ENCODE measurements at regions not wholly inside any gene's neighbourhood (a gene's known extent, or its start where the extent isn't known, plus 50 kb on each side); places are given as distances from the start of the nearest gene placed in this dataset.

DNA sequence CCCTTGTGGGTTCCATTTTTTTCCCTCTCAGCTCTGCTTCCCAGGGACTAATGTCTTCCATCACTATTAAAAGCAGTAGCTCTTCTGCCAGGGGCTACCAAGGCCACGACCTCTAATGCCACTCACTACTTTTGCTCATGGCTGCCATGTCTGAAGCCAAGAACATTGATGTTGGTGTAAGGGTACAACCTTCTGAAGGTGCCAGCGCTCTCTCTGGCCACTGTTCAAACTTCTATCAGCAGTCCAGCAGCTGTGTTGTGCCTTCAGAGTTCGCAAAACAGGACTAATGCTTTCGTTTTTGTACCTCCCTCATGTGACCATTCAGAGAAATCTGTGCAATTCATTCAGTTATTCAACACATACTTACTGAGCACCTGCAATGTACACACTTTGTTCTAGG lies 121.5 kb upstream of the ENPEP start:
- Histone ChIP-seq H3K4me3 (ENCODE audit: low read depth, low read length) (no peak overlapping the region), H3K4me1 (ENCODE audit: control insufficient read depth in 1 of 2, insufficient read depth in 2 of 2, low read length in 2 of 2) (no peaks in the 10 kb centered on the region), H3K9ac (ENCODE audit: low read length) (no peak overlapping the region), H3K14ac (ENCODE audit: low read length) (no peak overlapping the region), H3K79me1 (ENCODE audit: low read length) (no peaks in the 10 kb centered on the region), H3K23ac (ENCODE audit: low read length) (no peak overlapping the region), H3K18ac (ENCODE audit: low read length) (no peak overlapping the region), H4K12ac (ENCODE audit: low read depth, low read length) (no peak overlapping the region), H3K4ac (ENCODE audit: low read depth, low read length) (no peak overlapping the region), H3K27ac (ENCODE audit: low read depth, low read length) (no peak overlapping the region), H3K27me3 (ENCODE audit: insufficient read depth, low read length) (no peaks in the 10 kb centered on the region), H2BK12ac (ENCODE audit: low read length) (no peak overlapping the region), H3K36me3 (ENCODE audit: control insufficient read depth in 1 of 2, insufficient read depth in 2 of 2, low read length in 2 of 2) (no peaks in the 10 kb centered on the region), H4K8ac (ENCODE audit: low read depth, low read length) (no peak overlapping the region), H3K4me2 (ENCODE audit: low read length) (no peak overlapping the region), H2BK120ac (ENCODE audit: insufficient read depth, low read length, poor library complexity) (no peak overlapping the region), H3K79me2 (ENCODE audit: control insufficient read depth, insufficient read depth, low read length, poor library complexity) (no peaks in the 10 kb centered on the region), H2AFZ (ENCODE audit: insufficient read depth, low read length, poor library complexity) (no peak overlapping the region), H3K9me3 (ENCODE audit: insufficient read depth, low read depth, low read length) (no peaks in the 10 kb centered on the region), H4K91ac (ENCODE audit: low read depth, low read length) (no peak overlapping the region), H2BK5ac (ENCODE audit: low read depth, low read length, poor library complexity) (no peak overlapping the region), H2AK5ac (ENCODE audit: low read length) (no peak overlapping the region)
- no peak for DNase-seq
- no CpG with 5 or more reads among the region's 4 CpGs for WGBS (ENCODE audit: extremely low coverage, insufficient coverage, insufficient read length)

DNA sequence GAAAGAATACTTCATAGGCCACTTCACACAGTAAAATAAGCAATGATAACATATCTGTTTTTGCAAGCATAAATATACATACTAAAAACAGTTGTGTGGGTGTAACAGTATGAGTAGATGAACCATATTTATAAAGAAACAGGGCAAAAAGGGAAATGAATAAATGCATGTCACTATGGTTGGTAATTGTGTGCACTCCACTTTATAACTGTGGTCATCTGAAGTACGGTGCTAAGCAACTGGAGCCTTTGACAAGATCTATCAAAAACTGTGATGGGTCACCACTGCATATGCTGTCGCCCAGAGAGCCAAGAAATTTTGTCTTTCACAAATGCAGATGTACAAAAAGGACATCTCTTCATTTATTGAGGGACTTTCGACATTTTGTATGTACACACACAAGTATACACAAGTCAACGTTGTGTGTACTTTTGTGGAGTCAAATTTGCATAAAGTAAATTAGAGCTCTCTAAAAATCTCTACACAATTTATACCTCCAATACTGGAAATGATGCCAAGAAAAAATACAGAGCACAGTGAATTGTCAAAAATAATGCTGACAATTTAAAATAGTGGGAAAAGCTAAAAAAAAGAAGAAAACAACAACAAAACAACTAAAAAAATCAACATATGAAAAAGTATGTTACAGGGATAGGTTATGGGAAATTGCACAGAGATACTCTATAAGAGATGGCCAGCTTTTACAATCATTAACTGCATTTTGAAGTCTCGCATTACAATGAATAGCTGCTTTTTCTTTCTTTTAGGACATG lies 123.1 kb upstream of the ENPEP start:
- H3K79me1 ChIP-seq (ENCODE audit: low read length) = no peaks in the 10 kb centered on the region
- H2AFZ ChIP-seq (ENCODE audit: insufficient read depth, low read length, poor library complexity) = no peak overlapping the region
- H2AK5ac ChIP-seq (ENCODE audit: low read length) = no peak overlapping the region
- no peak overlapping the region for H3K14ac ChIP-seq (ENCODE audit: low read length)
- no peak overlapping the region for H3K4me2 ChIP-seq (ENCODE audit: low read length)
- no peak for DNase-seq
- no peak overlapping the region for H2BK5ac ChIP-seq (ENCODE audit: low read depth, low read length, poor library complexity)
- H3K18ac ChIP-seq (ENCODE audit: low read length) = no peak overlapping the region
- no peaks in the 10 kb centered on the region for H3K9me3 ChIP-seq (ENCODE audit: insufficient read depth, low read depth, low read length)
- no peak overlapping the region for H4K91ac ChIP-seq (ENCODE audit: low read depth, low read length)
- H3K79me2 ChIP-seq (ENCODE audit: control insufficient read depth, insufficient read depth, low read length, poor library complexity) = no peaks in the 10 kb centered on the region
- no peaks in the 10 kb centered on the region for H3K36me3 ChIP-seq (ENCODE audit: control insufficient read depth in 1 of 2, insufficient read depth in 2 of 2, low read length in 2 of 2)
- H3K4ac ChIP-seq (ENCODE audit: low read depth, low read length) = no peak overlapping the region
- H2BK12ac ChIP-seq (ENCODE audit: low read length) = no peak overlapping the region
- no peak overlapping the region for H4K8ac ChIP-seq (ENCODE audit: low read depth, low read length)
- H2BK120ac ChIP-seq (ENCODE audit: insufficient read depth, low read length, poor library complexity) = no peak overlapping the region
- no peak overlapping the region for H3K9ac ChIP-seq (ENCODE audit: low read length)
- H3K4me1 ChIP-seq (ENCODE audit: control insufficient read depth in 1 of 2, insufficient read depth in 2 of 2, low read length in 2 of 2) = no peaks in the 10 kb centered on the region
- H4K12ac ChIP-seq (ENCODE audit: low read depth, low read length) = no peak overlapping the region
- no peaks in the 10 kb centered on the region for H3K27me3 ChIP-seq (ENCODE audit: insufficient read depth, low read length)
- no peak overlapping the region for H3K4me3 ChIP-seq (ENCODE audit: low read depth, low read length)
- no peak overlapping the region for H3K23ac ChIP-seq (ENCODE audit: low read length)
- WGBS (ENCODE audit: extremely low coverage, insufficient coverage, insufficient read length) = no CpG with 5 or more reads among the region's 5 CpGs
- no peak overlapping the region for H3K27ac ChIP-seq (ENCODE audit: low read depth, low read length)

GRCh38 chr4:110348711-110349383 lies 127.1 kb upstream of the ENPEP start:
- Histone ChIP-seq H2BK120ac (ENCODE audit: insufficient read depth, low read length, poor library complexity) (no peak overlapping the region), H3K79me2 (ENCODE audit: control insufficient read depth, insufficient read depth, low read length, poor library complexity) (no peaks in the 10 kb centered on the region), H2BK12ac (ENCODE audit: low read length) (no peak overlapping the region), H3K4ac (ENCODE audit: low read depth, low read length) (no peak overlapping the region), H3K79me1 (ENCODE audit: low read length) (no peaks in the 10 kb centered on the region), H3K18ac (ENCODE audit: low read length) (no peak overlapping the region), H3K27ac (ENCODE audit: low read depth, low read length) (no peak overlapping the region), H3K4me3 (ENCODE audit: low read depth, low read length) (no peak overlapping the region), H2AFZ (ENCODE audit: insufficient read depth, low read length, poor library complexity) (no peak overlapping the region), H4K12ac (ENCODE audit: low read depth, low read length) (no peak overlapping the region), H3K9me3 (ENCODE audit: insufficient read depth, low read depth, low read length) (no peaks in the 10 kb centered on the region), H2AK5ac (ENCODE audit: low read length) (no peak overlapping the region), H3K4me1 (ENCODE audit: control insufficient read depth in 1 of 2, insufficient read depth in 2 of 2, low read length in 2 of 2) (no peaks in the 10 kb centered on the region), H3K4me2 (ENCODE audit: low read length) (no peak overlapping the region), H4K8ac (ENCODE audit: low read depth, low read length) (no peak overlapping the region), H3K36me3 (ENCODE audit: control insufficient read depth in 1 of 2, insufficient read depth in 2 of 2, low read length in 2 of 2) (no peaks in the 10 kb centered on the region), H4K91ac (ENCODE audit: low read depth, low read length) (no peak overlapping the region), H3K14ac (ENCODE audit: low read length) (no peak overlapping the region), H3K27me3 (ENCODE audit: insufficient read depth, low read length) (no peaks in the 10 kb centered on the region), H3K23ac (ENCODE audit: low read length) (no peak overlapping the region), H2BK5ac (ENCODE audit: low read depth, low read length, poor library complexity) (no peak overlapping the region), H3K9ac (ENCODE audit: low read length) (no peak overlapping the region)
- DNase-seq = no peak
- WGBS (ENCODE audit: extremely low coverage, insufficient coverage, insufficient read length) = no CpG with 5 or more reads among the region's 3 CpGs

- H3K4me1 ChIP-seq (ENCODE audit: control insufficient read depth in 1 of 2, insufficient read depth in 2 of 2, low read length in 2 of 2) = peaks cover 0 to 3% of the 10 kb centered on the region in 2 experiments
- H2BK5ac ChIP-seq (ENCODE audit: low read depth, low read length, poor library complexity) = no peak overlapping the region
- peaks cover 2% of the 10 kb centered on the region for H3K79me1 ChIP-seq (ENCODE audit: low read length)
- H3K9ac ChIP-seq (ENCODE audit: low read length) = no peak overlapping the region
- H3K9me3 ChIP-seq (ENCODE audit: insufficient read depth, low read depth, low read length) = no peaks in the 10 kb centered on the region
- no peak overlapping the region for H2AFZ ChIP-seq (ENCODE audit: insufficient read depth, low read length, poor library complexity)
- WGBS (ENCODE audit: extremely low coverage, insufficient coverage, insufficient read length) = no CpG with 5 or more reads among the region's 4 CpGs
- H3K27ac ChIP-seq (ENCODE audit: low read depth, low read length) = no peak overlapping the region
- no peak overlapping the region for H4K91ac ChIP-seq (ENCODE audit: low read depth, low read length)
- no peak overlapping the region for H3K4me2 ChIP-seq (ENCODE audit: low read length)
- H2AK5ac ChIP-seq (ENCODE audit: low read length) = no peak overlapping the region
- H4K8ac ChIP-seq (ENCODE audit: low read depth, low read length) = no peak overlapping the region
- no peak for DNase-seq
- no peak overlapping the region for H3K18ac ChIP-seq (ENCODE audit: low read length)
- H3K14ac ChIP-seq (ENCODE audit: low read length) = no peak overlapping the region
- H3K27me3 ChIP-seq (ENCODE audit: insufficient read depth, low read length) = no peaks in the 10 kb centered on the region
- no peak overlapping the region for H3K4me3 ChIP-seq (ENCODE audit: low read depth, low read length)
- no peak overlapping the region for H3K4ac ChIP-seq (ENCODE audit: low read depth, low read length)
- H3K23ac ChIP-seq (ENCODE audit: low read length) = no peak overlapping the region
- H3K36me3 ChIP-seq (ENCODE audit: control insufficient read depth in 1 of 2, insufficient read depth in 2 of 2, low read length in 2 of 2) = no peaks in the 10 kb centered on the region
- no peak overlapping the region for H4K12ac ChIP-seq (ENCODE audit: low read depth, low read length)
- H2BK12ac ChIP-seq (ENCODE audit: low read length) = no peak overlapping the region
- H2BK120ac ChIP-seq (ENCODE audit: insufficient read depth, low read length, poor library complexity) = no peak overlapping the region
- no peaks in the 10 kb centered on the region for H3K79me2 ChIP-seq (ENCODE audit: control insufficient read depth, insufficient read depth, low read length, poor library complexity)
These were observed 128.2 kb upstream of the ENPEP start for GRCh38 chr4:110347805-110348204.
